ENCODE measurements at regions not wholly inside any gene's neighbourhood (a gene's known extent, or its start where the extent isn't known, plus 50 kb on each side); places are given as distances from the start of the nearest gene placed in this dataset.

DNA sequence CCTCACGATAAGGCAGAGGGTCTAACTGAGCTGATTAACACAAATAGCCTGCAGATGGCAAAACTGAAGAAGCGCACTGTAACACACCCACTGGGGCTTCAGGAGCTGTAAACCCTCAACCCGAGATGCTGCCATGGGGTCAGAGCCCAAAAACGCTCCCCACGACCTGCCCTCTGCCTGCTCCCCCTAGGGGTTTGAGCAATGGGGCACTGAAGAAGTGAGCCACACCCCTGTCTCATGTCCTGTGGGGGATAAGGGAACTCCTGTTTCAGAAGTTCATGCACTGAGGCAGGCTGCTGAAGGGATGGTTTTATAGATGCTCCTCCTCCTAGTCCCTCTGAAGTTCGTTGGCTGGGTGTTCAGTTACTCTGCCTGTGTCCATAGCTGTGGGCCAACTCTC, 105.9 kb upstream of the CELF4 start (continued):
- TF ChIP-seq PHF8 (conservative IDR thresholded peaks at IDR 0.05; ENCODE audit: low read depth, low read length), result no peak

All from H1 (cell line).